ENCODE measurements at regions not wholly inside any gene's neighbourhood (a gene's known extent, or its start where the extent isn't known, plus 50 kb on each side); places are given as distances from the start of the nearest gene placed in this dataset.

DNA sequence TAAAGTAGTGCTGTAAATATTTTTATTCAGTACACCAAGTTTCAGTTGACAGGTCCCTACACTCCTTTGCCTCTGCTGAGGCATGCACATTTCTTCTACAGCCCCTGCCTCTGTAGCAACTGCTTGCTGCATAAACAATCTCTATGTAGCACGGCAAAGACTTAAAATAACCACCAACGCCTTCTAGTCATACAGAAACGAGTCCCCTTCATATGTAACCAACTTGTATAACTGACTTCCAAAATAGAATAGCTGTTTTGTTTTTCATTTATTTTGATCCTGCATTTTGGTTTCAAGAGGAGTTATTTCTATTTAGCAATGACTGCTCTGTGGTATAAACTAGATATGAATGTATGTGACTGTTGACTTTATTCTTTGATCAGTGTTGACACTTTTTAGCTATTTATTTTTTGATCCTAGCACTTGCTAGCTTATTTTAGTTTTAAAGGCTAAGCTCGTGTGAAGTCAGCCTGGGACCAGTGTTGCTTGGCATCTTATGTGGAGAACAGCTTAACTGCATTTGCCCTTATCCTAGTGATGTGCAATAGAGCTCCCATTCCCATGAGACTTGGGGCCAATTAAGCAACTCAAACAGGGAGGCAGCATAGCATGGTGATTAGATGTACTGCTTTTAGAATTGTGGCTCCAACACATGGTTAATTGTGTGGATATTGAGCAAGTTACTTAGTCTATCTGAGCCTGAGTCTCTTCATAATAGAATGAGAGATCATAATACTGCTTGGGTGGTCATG lies 79.6 kb downstream of the HRH4 start:
- TF ChIP-seq, protein P1, sequence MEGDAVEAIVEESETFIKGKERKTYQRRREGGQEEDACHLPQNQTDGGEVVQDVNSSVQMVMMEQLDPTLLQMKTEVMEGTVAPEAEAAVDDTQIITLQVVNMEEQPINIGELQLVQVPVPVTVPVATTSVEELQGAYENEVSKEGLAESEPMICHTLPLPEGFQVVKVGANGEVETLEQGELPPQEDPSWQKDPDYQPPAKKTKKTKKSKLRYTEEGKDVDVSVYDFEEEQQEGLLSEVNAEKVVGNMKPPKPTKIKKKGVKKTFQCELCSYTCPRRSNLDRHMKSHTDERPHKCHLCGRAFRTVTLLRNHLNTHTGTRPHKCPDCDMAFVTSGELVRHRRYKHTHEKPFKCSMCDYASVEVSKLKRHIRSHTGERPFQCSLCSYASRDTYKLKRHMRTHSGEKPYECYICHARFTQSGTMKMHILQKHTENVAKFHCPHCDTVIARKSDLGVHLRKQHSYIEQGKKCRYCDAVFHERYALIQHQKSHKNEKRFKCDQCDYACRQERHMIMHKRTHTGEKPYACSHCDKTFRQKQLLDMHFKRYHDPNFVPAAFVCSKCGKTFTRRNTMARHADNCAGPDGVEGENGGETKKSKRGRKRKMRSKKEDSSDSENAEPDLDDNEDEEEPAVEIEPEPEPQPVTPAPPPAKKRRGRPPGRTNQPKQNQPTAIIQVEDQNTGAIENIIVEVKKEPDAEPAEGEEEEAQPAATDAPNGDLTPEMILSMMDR (IDR thresholded peaks at IDR 0.05): no peak

DNA sequence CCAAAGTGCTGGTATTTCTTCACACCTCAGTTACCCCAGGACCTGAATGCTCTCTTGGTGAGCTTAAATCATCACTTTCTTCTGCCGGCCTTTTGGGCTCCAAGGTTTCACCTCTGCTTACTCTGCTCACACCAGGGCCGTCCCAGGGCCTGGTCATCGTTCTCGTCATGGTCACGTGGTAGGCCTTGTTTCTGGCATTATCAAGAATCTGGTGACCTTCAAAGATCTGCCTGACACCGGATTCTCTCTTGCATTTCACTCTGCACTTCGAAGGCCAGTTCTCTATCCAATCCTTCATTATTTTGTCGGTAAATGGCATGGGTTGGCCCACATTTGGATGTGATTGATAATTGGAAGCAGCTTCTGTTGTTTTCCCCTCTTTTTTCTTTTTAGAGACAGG lies 80.5 kb downstream of the HRH4 start:
- TF ChIP-seq, protein P1 (IDR thresholded peaks at IDR 0.05): no peak

DNA sequence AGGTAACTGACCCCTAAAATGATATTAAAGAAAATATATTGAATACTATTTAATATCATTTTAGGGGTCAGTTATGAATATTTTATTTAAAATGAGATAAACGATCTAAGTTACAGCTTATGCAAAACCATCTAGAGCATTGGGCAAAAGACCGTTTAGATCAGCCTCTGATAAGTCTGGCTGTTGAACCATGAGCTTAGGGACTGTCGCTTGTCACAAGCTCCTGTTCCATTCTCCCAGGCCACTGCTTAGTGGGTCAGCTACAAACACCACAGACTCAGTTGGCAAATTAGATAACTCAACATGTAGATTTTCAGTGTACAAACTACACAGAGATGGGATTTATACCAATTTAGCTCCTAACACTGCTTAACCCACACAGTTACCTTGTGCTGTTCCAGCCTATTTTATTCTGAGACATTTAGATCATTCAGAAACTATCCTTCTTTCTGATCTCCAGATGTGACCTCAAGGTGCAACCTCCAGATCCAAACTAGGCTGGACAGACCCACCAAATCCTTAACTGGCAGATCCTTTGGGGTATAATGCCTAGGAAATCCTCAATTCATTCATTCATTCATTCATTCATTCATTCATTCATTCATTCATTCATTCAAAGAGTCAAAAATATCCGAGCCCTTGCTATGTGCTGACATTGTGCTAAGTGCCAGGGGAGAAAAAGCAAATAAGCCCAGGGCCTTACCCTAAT lies 82.8 kb downstream of the HRH4 start:
- TF ChIP-seq, protein P1 (IDR thresholded peaks at IDR 0.05): no peak

DNA sequence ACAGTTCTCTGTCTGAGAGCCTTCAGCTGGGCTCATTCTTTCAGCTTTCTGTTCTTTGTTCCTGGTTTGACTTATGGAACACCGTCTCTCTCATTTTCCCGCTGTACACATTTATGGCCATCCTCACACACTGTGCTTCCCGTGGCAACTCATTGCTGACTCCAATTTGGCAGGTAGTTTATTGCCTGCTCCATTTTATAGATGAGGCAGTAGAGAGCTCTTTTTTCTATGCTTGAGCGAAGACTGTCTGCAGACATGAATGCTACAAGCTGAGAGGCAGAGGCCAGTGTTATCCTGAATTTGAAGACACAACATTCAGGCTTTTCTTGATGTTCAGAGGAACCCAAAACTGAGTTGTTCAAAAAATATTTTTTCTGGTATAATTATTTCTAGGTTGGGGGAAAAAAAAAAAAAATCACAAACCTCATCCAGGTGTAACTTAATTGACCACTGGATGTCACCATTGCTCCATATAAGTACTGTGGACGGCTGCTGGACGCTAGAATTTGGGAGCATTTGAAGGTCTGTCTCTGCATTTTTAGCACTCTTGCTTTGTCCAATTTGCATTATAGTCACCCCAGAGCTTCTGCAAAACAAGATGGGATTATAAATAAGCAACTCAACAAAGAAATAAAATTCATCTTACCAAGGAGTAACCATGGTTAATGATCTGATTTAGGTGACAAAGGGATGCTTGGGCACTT lies 83.5 kb downstream of the HRH4 start:
- TF ChIP-seq, protein P1 (IDR thresholded peaks at IDR 0.05): peak; percentile 72

DNA sequence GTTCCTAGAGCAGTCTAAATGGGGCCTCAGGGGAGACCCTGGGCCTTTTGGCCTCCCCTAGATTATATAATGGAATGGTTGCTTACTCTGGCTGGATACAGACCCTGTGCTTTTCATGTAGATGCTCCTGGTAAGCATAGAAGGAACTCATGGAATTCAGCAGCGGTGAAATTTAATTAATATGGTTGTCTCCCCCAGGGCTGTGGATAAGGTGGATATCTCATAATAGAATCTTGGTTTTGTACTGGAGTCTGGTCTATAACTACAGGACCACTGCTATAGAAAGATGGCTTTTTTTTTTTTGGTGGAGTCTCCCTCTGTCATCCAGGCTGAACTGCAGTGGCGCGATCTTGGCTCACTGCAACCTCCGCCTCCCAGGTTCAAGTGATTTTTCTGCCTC lies 84.5 kb downstream of the HRH4 start:
- TF ChIP-seq, protein P1 (IDR thresholded peaks at IDR 0.05): no peak

DNA sequence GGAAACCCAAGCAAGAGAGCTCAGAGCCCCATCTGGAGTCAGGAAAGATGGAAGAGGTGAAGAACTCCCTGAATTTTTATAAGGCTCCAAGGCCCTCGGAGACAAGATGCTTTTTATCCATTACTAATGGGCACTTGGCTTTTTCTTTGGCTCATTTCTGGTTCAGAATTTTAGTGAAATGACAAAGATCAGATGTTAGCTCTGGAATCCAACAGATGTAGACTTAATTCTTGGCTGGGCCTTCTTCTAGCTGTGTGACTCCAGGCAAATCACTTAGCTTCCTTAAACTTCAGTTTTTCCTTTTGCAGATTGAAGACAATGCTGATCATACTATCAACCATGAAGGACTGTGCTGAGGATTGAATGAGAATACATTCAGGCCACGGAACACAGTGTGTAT lies 85.2 kb downstream of the HRH4 start:
- TF ChIP-seq, protein P1 (IDR thresholded peaks at IDR 0.05): no peak

DNA sequence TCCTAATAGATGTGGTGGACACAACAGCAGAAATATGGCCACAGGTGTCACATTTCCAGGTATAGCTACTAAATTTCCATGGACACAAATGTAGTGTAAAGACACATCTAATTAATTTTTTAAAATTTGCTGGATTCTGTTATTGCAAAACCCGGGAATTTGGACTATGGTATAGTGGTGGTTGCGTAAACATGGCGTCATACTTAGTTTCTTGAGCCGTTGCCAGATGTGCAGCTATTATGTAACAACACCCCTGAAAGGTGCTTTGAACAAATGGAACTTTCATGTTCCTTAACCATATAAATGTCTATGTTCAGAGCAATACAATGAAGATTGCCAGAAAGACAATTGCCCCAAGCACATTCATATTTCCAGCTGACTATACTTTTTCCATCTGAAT lies 85.9 kb downstream of the HRH4 start:
- TF ChIP-seq, protein P1 (IDR thresholded peaks at IDR 0.05): no peak

All from LNCAP (cell line).